RPMI7951 (cell line): ENCODE measurements at regions not wholly inside any gene's neighbourhood (a gene's known extent, or its start where the extent isn't known, plus 50 kb on each side); places are given as distances from the start of the nearest gene placed in this dataset.
"Not testable (repeated sequence)": the region's sequence is repeated elsewhere in the genome, so short reads cannot be mapped to it uniquely, and the experiment has no call there.

Experiments
- DNase-seq: peaks from one replicate; pipeline ENCODE4 v3.0.0-alpha.2; 2012; ENCODE audit warnings: low read depth

- no peak for DNase-seq
Measured at GRCh38 chr3:153440311-153440710, 278.3 kb downstream of the RAP2B start.

GRCh38 chr3:153442386-153442785 lies 280.4 kb downstream of the RAP2B start:
- DNase-seq, result no peak

GRCh38 chr3:153442799-153443487 lies 280.9 kb downstream of the RAP2B start:
- no peak for DNase-seq

GRCh38 chr3:153443961-153444360 lies 281.9 kb downstream of the RAP2B start:
- no peak for DNase-seq

- no peak for DNase-seq
Measured at GRCh38 chr3:153445817-153446216, 283.8 kb downstream of the RAP2B start.

GRCh38 chr3:153448151-153448829 lies 286.3 kb downstream of the RAP2B start:
- DNase-seq, result no peak

GRCh38 chr3:153456833-153457545 lies 295.0 kb downstream of the RAP2B start:
- no peak for DNase-seq

- no peak for DNase-seq
Measured at GRCh38 chr3:153458881-153459280, 296.9 kb downstream of the RAP2B start.

- DNase-seq, result no peak
Measured at GRCh38 chr3:153462545-153462944, 300.5 kb downstream of the RAP2B start.

- no peak for DNase-seq
Measured at GRCh38 chr3:153463895-153464294, 301.9 kb downstream of the RAP2B start.

- DNase-seq, result no peak
Measured at GRCh38 chr3:153469162-153469561, 307.1 kb downstream of the RAP2B start.

GRCh38 chr3:153484842-153485241 lies 322.8 kb downstream of the RAP2B start:
- DNase-seq, result no peak

- no peak for DNase-seq
Measured at GRCh38 chr3:153495422-153495821, 333.4 kb downstream of the RAP2B start.

- DNase-seq, result no peak
Measured at GRCh38 chr3:153502682-153503081, 340.7 kb downstream of the RAP2B start.

- no peak for DNase-seq
Measured at GRCh38 chr3:153503873-153504272, 341.8 kb downstream of the RAP2B start.

- not testable (repeated sequence) for DNase-seq
Measured at GRCh38 chr3:153506205-153506604, 344.2 kb downstream of the RAP2B start.

GRCh38 chr3:153506686-153507085 lies 344.7 kb downstream of the RAP2B start:
- not testable (repeated sequence) for DNase-seq

- no peak for DNase-seq
Measured at GRCh38 chr3:153513236-153513635, 351.2 kb downstream of the RAP2B start.

GRCh38 chr3:153528473-153528872 lies 366.4 kb downstream of the RAP2B start:
- no peak for DNase-seq

- DNase-seq, result no peak
Measured at GRCh38 chr3:153539263-153539662, 377.2 kb downstream of the RAP2B start.

GRCh38 chr3:153545471-153545870 lies 383.4 kb downstream of the RAP2B start:
- DNase-seq, result no peak

GRCh38 chr3:153547970-153548369 lies 385.9 kb downstream of the RAP2B start:
- DNase-seq, result no peak

GRCh38 chr3:153549686-153550085 lies 387.7 kb downstream of the RAP2B start:
- DNase-seq, result not testable (repeated sequence)
